Forelimb muscle (tissue), 1 donor: ENCODE measurements at regions not wholly inside any gene's neighbourhood (a gene's known extent, or its start where the extent isn't known, plus 50 kb on each side); places are given as distances from the start of the nearest gene placed in this dataset.

Experiments used
- DNase-seq: peaks from one replicate; pipeline ENCODE4 v3.0.0-alpha.2; 2013; ENCODE audit warnings: low read depth

GRCh38 chr6:167770291-167770955 lies 56.3 kb upstream of the AFDN start:
- no peak for DNase-seq

DNA sequence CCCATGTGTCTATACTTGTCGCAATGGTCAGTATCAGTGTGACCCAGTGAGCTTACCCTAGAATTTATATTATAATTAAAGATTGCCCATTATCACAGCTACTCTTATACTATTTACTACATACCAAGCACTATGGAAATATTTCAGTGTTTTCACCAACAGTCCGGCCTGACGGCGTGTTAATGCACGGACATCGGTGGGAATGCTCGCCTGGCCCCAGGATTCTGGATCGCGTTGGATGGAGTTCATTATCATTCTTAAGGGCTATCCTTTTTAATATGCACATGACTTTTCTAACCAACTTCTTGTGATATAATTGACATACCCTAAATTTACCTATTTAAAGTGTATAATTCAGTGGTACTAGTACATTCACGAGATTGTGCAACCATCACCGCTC lies 51.8 kb upstream of the AFDN start:
- no peak for DNase-seq

- no peak for DNase-seq
Measured at GRCh38 chr6:167776906-167777627, 49.6 kb upstream of the AFDN start.
